SW480 (cell line): ENCODE measurements at regions not wholly inside any gene's neighbourhood (a gene's known extent, or its start where the extent isn't known, plus 50 kb on each side); places are given as distances from the start of the nearest gene placed in this dataset.

Experiments used
- DNase-seq: peaks from one replicate; pipeline ENCODE4 v3.0.0-alpha.2; 2016; ENCODE audit warnings: low spot score

GRCh38 chr20:24738981-24739633 is 210.0 kb upstream of the CST7 start:
- DNase-seq: no peak

- DNase-seq: no peak
Measured at GRCh38 chr20:24739746-24740145, 209.3 kb upstream of the CST7 start.

GRCh38 chr20:24741493-24742072 is 207.5 kb upstream of the CST7 start:
- DNase-seq: no peak

- DNase-seq: no peak
Measured at GRCh38 chr20:24742436-24742835, 206.6 kb upstream of the CST7 start.

GRCh38 chr20:24742989-24743388 is 206.1 kb upstream of the CST7 start:
- no peak for DNase-seq

- no peak for DNase-seq
Measured at GRCh38 chr20:24743641-24744040, 205.4 kb upstream of the CST7 start.

GRCh38 chr20:24744747-24745146 is 204.3 kb upstream of the CST7 start:
- no peak for DNase-seq

GRCh38 chr20:24745206-24745605 is 203.9 kb upstream of the CST7 start:
- DNase-seq: no peak

- no peak for DNase-seq
Measured at GRCh38 chr20:24745617-24746350, 203.3 kb upstream of the CST7 start.

- peak; percentile 87 for DNase-seq
Measured at GRCh38 chr20:24746351-24746685, 202.8 kb upstream of the CST7 start.

- DNase-seq: no peak
Measured at GRCh38 chr20:24747010-24747712, 201.9 kb upstream of the CST7 start.

GRCh38 chr20:24747881-24748595 is 201.0 kb upstream of the CST7 start:
- DNase-seq: no peak

- no peak for DNase-seq
Measured at GRCh38 chr20:24751551-24751950, 197.5 kb upstream of the CST7 start.

- DNase-seq: no peak
Measured at GRCh38 chr20:24752612-24753011, 196.5 kb upstream of the CST7 start.

- no peak for DNase-seq
Measured at GRCh38 chr20:24753130-24753529, 195.9 kb upstream of the CST7 start.

GRCh38 chr20:24754691-24755090 is 194.4 kb upstream of the CST7 start:
- no peak for DNase-seq

- DNase-seq: no peak
Measured at GRCh38 chr20:24755411-24755922, 193.6 kb upstream of the CST7 start.

GRCh38 chr20:24756292-24757025 is 192.6 kb upstream of the CST7 start:
- no peak for DNase-seq

- no peak for DNase-seq
Measured at GRCh38 chr20:24761220-24762065, 187.6 kb upstream of the CST7 start.

- no peak for DNase-seq
Measured at GRCh38 chr20:24762371-24762770, 186.7 kb upstream of the CST7 start.
